BLaER1 (cell line): ENCODE measurements at regions not wholly inside any gene's neighbourhood (a gene's known extent, or its start where the extent isn't known, plus 50 kb on each side); places are given as distances from the start of the nearest gene placed in this dataset.

Experiments used
- H3K27ac ChIP-seq: shearing (Covaris generic); formaldehyde crosslinking; 2 replicates; pipeline ENCODE4 v1.8.1; 2022
- H3K27me3 ChIP-seq: shearing (Covaris generic); formaldehyde crosslinking; 2 replicates; pipeline ENCODE4 v1.8.1; 2022
- H3K36me3 ChIP-seq: shearing (Covaris generic); formaldehyde crosslinking; 2 replicates; pipeline ENCODE4 v1.8.1; 2022
- H3K4me1 ChIP-seq: shearing (Covaris generic); formaldehyde crosslinking; 2 replicates; pipeline ENCODE4 v1.8.1; 2022
- H3K4me2 ChIP-seq: shearing (Covaris generic); formaldehyde crosslinking; 2 replicates; pipeline ENCODE4 v1.8.1; 2022
- H3K4me3 ChIP-seq: shearing (Covaris generic); formaldehyde crosslinking; 2 replicates; pipeline ENCODE4 v1.8.1; 2022
- H3K9ac ChIP-seq: shearing (Covaris generic); formaldehyde crosslinking; 2 replicates; pipeline ENCODE4 v1.8.1; 2022
- H3K9me3 ChIP-seq: shearing (Covaris generic); formaldehyde crosslinking; 2 replicates; pipeline ENCODE4 v1.8.1; 2022
- H4K20me1 ChIP-seq: shearing (Covaris generic); formaldehyde crosslinking; 2 replicates; pipeline ENCODE4 v1.8.1; 2022
- Cebpa-rat ChIP-seq: shearing (Covaris generic); IDR thresholded peaks from 2 replicates; pipeline ENCODE4 v1.8.1; 2022

DNA sequence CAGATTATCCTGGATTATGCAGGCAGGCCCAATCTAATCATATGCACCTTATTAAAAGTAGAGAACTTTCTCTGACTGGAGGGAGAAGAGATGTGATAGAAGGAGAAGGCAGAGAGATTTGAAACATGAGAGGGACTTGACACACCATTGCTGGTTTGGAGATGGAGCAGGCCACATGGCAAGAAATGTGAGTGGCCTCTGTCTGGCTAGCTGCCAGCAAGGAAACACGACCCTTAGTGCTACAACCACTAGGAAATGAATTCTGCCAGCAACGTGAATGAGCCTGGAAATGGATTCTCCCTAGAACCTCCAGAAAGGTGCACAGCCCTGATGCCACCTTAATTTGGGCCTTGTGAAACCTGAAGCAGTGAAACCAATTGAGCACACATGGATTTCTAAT lies 79.5 kb upstream of the MBNL3 start:
- Histone ChIP-seq H3K4me2 (no peak overlapping the region), H3K27me3 (peaks cover 78% of the 10 kb centered on the region), H4K20me1 (peaks cover 5% of the 10 kb centered on the region; the same call in 1 of the 2 replicates), H3K9ac (no peak overlapping the region), H3K4me3 (no peak overlapping the region), H3K36me3 (no peaks in the 10 kb centered on the region), H3K9me3 (no peaks in the 10 kb centered on the region), H3K27ac (no peak overlapping the region), H3K4me1 (no peaks in the 10 kb centered on the region)
- no peak for TF ChIP-seq Cebpa-rat

DNA sequence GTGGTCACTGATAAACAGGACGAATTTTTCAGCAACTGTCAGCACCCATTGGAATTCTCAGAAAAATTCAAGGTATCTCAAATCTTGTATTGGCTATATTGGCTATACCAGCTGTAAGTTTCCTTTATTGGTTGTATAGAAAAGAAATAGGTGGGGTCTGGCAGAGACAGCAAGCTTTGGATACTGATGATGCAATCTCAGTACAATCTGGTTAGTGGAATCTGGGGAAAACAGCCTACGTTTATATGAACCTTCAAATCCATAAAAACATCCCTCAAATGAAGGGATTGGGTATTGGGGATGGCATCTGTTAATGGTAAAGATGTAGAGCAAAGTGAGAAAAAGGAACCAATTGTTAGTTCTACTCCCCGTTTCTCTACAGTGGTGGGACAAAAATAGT lies 76.4 kb upstream of the MBNL3 start:
- no peak overlapping the region for H3K4me2 ChIP-seq
- H3K9ac ChIP-seq, result no peak overlapping the region
- no peaks in the 10 kb centered on the region for H3K9me3 ChIP-seq
- H4K20me1 ChIP-seq, result peaks cover 5% of the 10 kb centered on the region; the same call in 1 of the 2 replicates
- H3K27me3 ChIP-seq, result peaks cover 87% of the 10 kb centered on the region
- no peak overlapping the region for H3K4me3 ChIP-seq
- TF ChIP-seq Cebpa-rat, result no peak
- H3K36me3 ChIP-seq, result no peaks in the 10 kb centered on the region
- no peak overlapping the region for H3K27ac ChIP-seq
- H3K4me1 ChIP-seq, result no peaks in the 10 kb centered on the region

DNA sequence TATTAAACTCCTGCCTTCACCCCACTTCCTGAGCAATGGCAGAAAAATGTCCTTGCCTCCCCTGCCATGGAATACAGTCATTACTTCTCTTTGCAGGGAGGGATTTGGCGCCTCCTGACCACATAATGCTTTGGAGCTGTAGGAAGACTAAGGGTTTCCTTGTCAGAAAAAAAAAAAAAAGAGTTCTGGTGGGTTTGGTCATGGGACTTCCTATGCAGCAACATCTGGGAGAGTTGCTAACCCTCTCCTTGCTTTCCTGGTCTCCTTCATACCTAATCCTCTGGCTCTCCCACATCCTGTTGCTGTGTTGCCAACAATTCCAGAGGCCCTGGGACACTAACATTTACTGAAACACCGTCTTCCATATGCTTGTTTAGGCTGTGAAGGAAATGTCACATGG lies 75.1 kb upstream of the MBNL3 start:
- Histone ChIP-seq H3K36me3 (no peaks in the 10 kb centered on the region), H3K4me2 (no peak overlapping the region), H3K27ac (no peak overlapping the region), H3K9me3 (no peaks in the 10 kb centered on the region), H4K20me1 (peaks cover 5% of the 10 kb centered on the region; the same call in 1 of the 2 replicates), H3K4me1 (no peaks in the 10 kb centered on the region), H3K27me3 (peaks cover 88% of the 10 kb centered on the region), H3K9ac (no peak overlapping the region), H3K4me3 (no peak overlapping the region)
- no peak for TF ChIP-seq Cebpa-rat

DNA sequence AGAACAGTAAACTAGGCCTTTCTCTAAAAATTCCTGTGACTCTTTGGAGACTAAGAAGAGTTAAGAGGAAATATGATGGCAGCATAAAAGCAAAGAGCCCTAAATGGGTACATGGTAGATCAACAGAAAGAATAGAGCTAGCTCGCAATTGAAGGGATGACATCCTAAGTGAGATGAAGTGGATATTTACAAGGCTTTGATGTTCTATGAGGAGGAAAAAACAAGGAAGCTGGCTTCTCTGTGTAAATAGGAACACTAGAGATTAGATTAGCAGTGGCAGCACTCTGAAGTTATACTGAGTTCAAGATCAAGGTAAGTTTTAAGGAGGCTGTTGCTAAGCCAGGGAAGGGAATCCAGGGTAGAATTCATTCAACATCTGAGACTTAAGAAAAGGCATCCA lies 73.1 kb upstream of the MBNL3 start:
- no peaks in the 10 kb centered on the region for H3K9me3 ChIP-seq
- no peak overlapping the region for H3K4me2 ChIP-seq
- TF ChIP-seq Cebpa-rat, result no peak
- H3K4me1 ChIP-seq, result no peaks in the 10 kb centered on the region
- H3K27ac ChIP-seq, result no peak overlapping the region
- H3K9ac ChIP-seq, result no peak overlapping the region
- H3K27me3 ChIP-seq, result peaks cover 85% of the 10 kb centered on the region
- H3K4me3 ChIP-seq, result no peak overlapping the region
- 0 out of 2 replicates have a peak, but pooled peaks cover 5% of the 10 kb centered on the region for H4K20me1 ChIP-seq
- H3K36me3 ChIP-seq, result no peaks in the 10 kb centered on the region

GRCh38 chrX:132561483-132561882 lies 72.6 kb upstream of the MBNL3 start:
- no peaks in the 10 kb centered on the region for H3K36me3 ChIP-seq
- H3K9ac ChIP-seq, result no peak overlapping the region
- no peak overlapping the region for H3K27ac ChIP-seq
- peak; percentile 86; the same call in 1 of the 2 replicates for TF ChIP-seq Cebpa-rat
- peaks cover 86% of the 10 kb centered on the region for H3K27me3 ChIP-seq
- H3K4me1 ChIP-seq, result no peaks in the 10 kb centered on the region
- H3K9me3 ChIP-seq, result no peaks in the 10 kb centered on the region
- H3K4me2 ChIP-seq, result no peak overlapping the region
- 0 out of 2 replicates have a peak, but pooled peaks cover 5% of the 10 kb centered on the region for H4K20me1 ChIP-seq
- H3K4me3 ChIP-seq, result no peak overlapping the region

GRCh38 chrX:132559101-132559500 lies 70.3 kb upstream of the MBNL3 start:
- no peak for TF ChIP-seq Cebpa-rat
- Histone ChIP-seq H3K9me3 (no peaks in the 10 kb centered on the region), H3K9ac (no peak overlapping the region), H3K36me3 (no peaks in the 10 kb centered on the region), H3K4me3 (no peak overlapping the region), H3K4me2 (no peak overlapping the region), H3K4me1 (no peaks in the 10 kb centered on the region), H3K27ac (no peak overlapping the region), H4K20me1 (no peaks in the 10 kb centered on the region), H3K27me3 (peaks cover 86% of the 10 kb centered on the region)

GRCh38 chrX:132539611-132540010 lies 50.8 kb upstream of the MBNL3 start:
- Histone ChIP-seq H3K27ac (no peak overlapping the region), H3K9ac (no peak overlapping the region), H3K4me2 (no peak overlapping the region), H3K4me3 (no peak overlapping the region), H3K9me3 (no peaks in the 10 kb centered on the region), H3K4me1 (no peaks in the 10 kb centered on the region), H4K20me1 (no peaks in the 10 kb centered on the region; the same call in 1 of the 2 replicates), H3K27me3 (peaks cover 71% of the 10 kb centered on the region), H3K36me3 (no peaks in the 10 kb centered on the region)
- no peak for TF ChIP-seq Cebpa-rat
